ENCODE measurements at regions not wholly inside any gene's neighbourhood (a gene's known extent, or its start where the extent isn't known, plus 50 kb on each side); places are given as distances from the start of the nearest gene placed in this dataset.

DNA sequence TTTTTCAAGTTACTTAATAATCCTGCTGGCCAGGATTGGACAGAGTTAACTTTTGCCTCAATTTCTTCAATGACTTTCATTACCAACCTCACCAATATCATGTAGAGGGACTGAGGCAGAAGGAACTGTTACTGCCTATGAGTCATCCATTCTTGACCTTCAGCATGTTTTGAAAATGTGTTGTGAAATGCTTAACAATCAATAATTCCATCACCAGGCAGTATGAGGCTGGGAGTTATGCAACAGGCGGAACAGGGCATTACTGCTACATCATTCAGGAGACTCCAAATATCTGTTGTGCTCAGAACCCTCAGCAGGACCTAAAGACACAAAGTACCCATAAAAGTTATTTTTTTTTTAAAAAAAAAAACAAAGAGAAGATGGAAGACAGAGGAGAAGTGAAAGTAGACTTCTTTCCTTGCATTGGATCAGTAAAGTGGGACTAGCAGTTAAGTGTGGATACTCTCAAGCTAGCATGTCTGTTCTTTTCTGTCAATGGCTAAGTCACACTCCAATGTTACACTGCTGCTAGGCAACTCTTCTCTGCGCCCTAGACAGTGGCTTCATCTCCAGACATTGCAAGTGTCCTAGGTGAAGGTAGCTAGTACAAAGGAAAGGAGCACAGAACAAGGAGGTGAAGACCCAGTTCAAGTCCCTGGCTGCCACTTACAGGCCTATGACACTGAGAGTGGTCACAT, 184.9 kb upstream of the LPP start:
- Histone ChIP-seq H3K9ac (ENCODE audit: insufficient read length, low read depth) (no peak overlapping the region), H3K4me3 (ENCODE audit: insufficient read length, low read depth) (no peak overlapping the region), H3K36me3 (ENCODE audit: insufficient read depth, insufficient read length, low read length) (no peaks in the 10 kb centered on the region), H3K9me3 (ENCODE audit: insufficient read depth, low read length) (no peaks in the 10 kb centered on the region), H3K4me1 (ENCODE audit: insufficient read depth, insufficient read length) (no peaks in the 10 kb centered on the region), H3K27me3 (ENCODE audit: insufficient read depth, insufficient read length) (no peaks in the 10 kb centered on the region)
- no peak for TF ChIP-seq SUZ12 (IDR thresholded peaks at IDR 0.05; ENCODE audit: extremely low read depth, insufficient read depth, insufficient read length)
- TF ChIP-seq ZNF274 (IDR thresholded peaks at IDR 0.05; ENCODE audit: low read depth, low read length): no peak
- TF ChIP-seq YY1 (IDR thresholded peaks at IDR 0.05; ENCODE audit: insufficient read depth, insufficient read length): no peak
- DNase-seq (ENCODE audit: low read depth, low spot score): no peak

DNA sequence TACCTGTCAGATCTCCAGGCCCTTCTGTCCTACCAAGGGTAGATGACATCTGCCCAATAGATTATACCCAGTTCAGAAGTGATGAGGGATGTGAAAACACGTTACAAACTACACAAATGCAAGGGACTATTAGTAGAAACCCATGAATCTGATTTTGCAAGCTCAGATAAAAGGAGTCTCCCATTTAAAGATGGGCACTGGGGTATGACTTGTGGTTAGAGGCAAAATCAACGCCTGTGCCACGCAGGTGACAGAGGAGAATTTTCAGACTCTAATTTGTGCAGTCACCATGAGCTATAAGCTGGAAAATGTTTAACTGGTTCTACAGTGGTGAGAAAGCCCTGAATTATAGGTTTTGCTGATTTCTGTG, 184.4 kb upstream of the LPP start:
- no peaks in the 10 kb centered on the region for H3K36me3 ChIP-seq (ENCODE audit: insufficient read depth, insufficient read length, low read length)
- H3K9me3 ChIP-seq (ENCODE audit: insufficient read depth, low read length): no peaks in the 10 kb centered on the region
- no peaks in the 10 kb centered on the region for H3K4me1 ChIP-seq (ENCODE audit: insufficient read depth, insufficient read length)
- TF ChIP-seq ZNF274 (IDR thresholded peaks at IDR 0.05; ENCODE audit: low read depth, low read length): no peak
- TF ChIP-seq SUZ12 (IDR thresholded peaks at IDR 0.05; ENCODE audit: extremely low read depth, insufficient read depth, insufficient read length): no peak
- no peak for TF ChIP-seq YY1 (IDR thresholded peaks at IDR 0.05; ENCODE audit: insufficient read depth, insufficient read length)
- DNase-seq (ENCODE audit: low read depth, low spot score): no peak
- no peaks in the 10 kb centered on the region for H3K27me3 ChIP-seq (ENCODE audit: insufficient read depth, insufficient read length)
- H3K9ac ChIP-seq (ENCODE audit: insufficient read length, low read depth): no peak overlapping the region
- H3K4me3 ChIP-seq (ENCODE audit: insufficient read length, low read depth): no peak overlapping the region

DNA sequence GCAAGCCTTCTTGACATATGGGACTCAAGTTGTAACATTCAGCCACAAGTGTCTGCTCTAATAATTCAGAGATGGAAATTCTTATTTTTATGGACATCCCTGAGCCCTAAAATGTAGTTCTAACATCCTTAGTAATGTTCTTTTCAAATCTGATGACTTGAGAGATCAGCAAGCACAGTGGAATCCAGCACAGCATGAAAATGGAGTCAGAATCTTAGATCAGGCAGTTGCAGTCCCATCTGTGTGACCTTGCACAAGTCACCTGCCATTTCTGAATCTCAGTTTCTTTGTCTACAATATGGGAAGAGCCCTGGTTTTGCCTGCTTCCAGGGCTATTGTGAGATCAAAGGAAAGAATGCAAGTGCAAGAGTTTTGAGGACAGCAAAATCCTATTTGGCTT, 183.9 kb upstream of the LPP start:
- Histone ChIP-seq H3K4me3 (ENCODE audit: insufficient read length, low read depth) (no peak overlapping the region), H3K9me3 (ENCODE audit: insufficient read depth, low read length) (no peaks in the 10 kb centered on the region), H3K36me3 (ENCODE audit: insufficient read depth, insufficient read length, low read length) (no peaks in the 10 kb centered on the region), H3K4me1 (ENCODE audit: insufficient read depth, insufficient read length) (no peaks in the 10 kb centered on the region), H3K27me3 (ENCODE audit: insufficient read depth, insufficient read length) (no peaks in the 10 kb centered on the region), H3K9ac (ENCODE audit: insufficient read length, low read depth) (no peak overlapping the region)
- TF ChIP-seq YY1 (IDR thresholded peaks at IDR 0.05; ENCODE audit: insufficient read depth, insufficient read length) (no peak), ZNF274 (IDR thresholded peaks at IDR 0.05; ENCODE audit: low read depth, low read length) (no peak), SUZ12 (IDR thresholded peaks at IDR 0.05; ENCODE audit: extremely low read depth, insufficient read depth, insufficient read length) (no peak)
- DNase-seq (ENCODE audit: low read depth, low spot score): no peak

DNA sequence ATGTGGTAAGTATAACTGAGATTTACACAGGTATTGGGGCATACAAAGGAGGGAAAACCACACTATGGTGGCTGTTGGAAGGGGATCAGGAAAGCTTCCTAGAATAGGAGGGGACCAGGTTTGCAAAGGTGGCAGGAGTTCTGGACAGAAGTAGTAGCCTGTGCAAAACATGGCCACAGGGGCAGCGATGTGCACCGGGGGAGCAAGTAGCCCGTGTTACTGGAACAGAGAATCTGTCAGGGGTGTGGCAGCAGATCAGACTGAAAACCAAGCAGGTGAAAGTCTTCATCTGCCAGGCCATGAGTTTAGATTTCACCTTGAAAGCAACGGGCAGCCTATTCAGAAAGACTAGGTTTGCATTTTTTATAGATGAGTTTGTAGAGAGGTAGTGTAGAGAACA, 182.3 kb upstream of the LPP start:
- Histone ChIP-seq H3K4me1 (ENCODE audit: insufficient read depth, insufficient read length) (no peaks in the 10 kb centered on the region), H3K4me3 (ENCODE audit: insufficient read length, low read depth) (no peak overlapping the region), H3K36me3 (ENCODE audit: insufficient read depth, insufficient read length, low read length) (no peaks in the 10 kb centered on the region), H3K9ac (ENCODE audit: insufficient read length, low read depth) (no peak overlapping the region), H3K27me3 (ENCODE audit: insufficient read depth, insufficient read length) (no peaks in the 10 kb centered on the region), H3K9me3 (ENCODE audit: insufficient read depth, low read length) (no peaks in the 10 kb centered on the region)
- DNase-seq (ENCODE audit: low read depth, low spot score): no peak
- no peak for TF ChIP-seq YY1 (IDR thresholded peaks at IDR 0.05; ENCODE audit: insufficient read depth, insufficient read length)
- TF ChIP-seq SUZ12 (IDR thresholded peaks at IDR 0.05; ENCODE audit: extremely low read depth, insufficient read depth, insufficient read length): no peak
- TF ChIP-seq ZNF274 (IDR thresholded peaks at IDR 0.05; ENCODE audit: low read depth, low read length): no peak

DNA sequence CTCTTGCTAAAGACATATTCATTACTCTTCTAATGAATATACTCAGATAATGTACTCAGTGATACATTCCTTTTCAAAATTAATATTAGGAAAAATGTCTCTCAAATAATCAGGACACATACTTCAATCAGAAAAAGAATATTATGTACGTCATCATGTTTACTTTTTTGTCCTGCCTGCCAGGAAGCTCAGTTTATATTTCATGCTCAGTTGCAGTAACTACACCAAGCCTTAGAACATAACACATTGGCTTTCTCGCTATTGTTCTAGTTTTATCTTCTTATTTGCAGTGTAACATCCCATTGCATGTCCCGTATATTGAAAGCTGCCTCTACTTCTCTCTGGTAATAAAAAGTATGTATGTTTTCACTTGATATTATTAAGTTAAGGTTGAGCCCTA, 181.5 kb upstream of the LPP start:
- no peak overlapping the region for H3K9ac ChIP-seq (ENCODE audit: insufficient read length, low read depth)
- H3K27me3 ChIP-seq (ENCODE audit: insufficient read depth, insufficient read length): no peaks in the 10 kb centered on the region
- no peak overlapping the region for H3K4me3 ChIP-seq (ENCODE audit: insufficient read length, low read depth)
- no peaks in the 10 kb centered on the region for H3K4me1 ChIP-seq (ENCODE audit: insufficient read depth, insufficient read length)
- H3K9me3 ChIP-seq (ENCODE audit: insufficient read depth, low read length): peaks cover 5% of the 10 kb centered on the region; the same call in 1 of the 2 replicates
- DNase-seq (ENCODE audit: low read depth, low spot score): no peak
- no peak for TF ChIP-seq SUZ12 (IDR thresholded peaks at IDR 0.05; ENCODE audit: extremely low read depth, insufficient read depth, insufficient read length)
- no peak for TF ChIP-seq YY1 (IDR thresholded peaks at IDR 0.05; ENCODE audit: insufficient read depth, insufficient read length)
- TF ChIP-seq ZNF274 (IDR thresholded peaks at IDR 0.05; ENCODE audit: low read depth, low read length): no peak
- H3K36me3 ChIP-seq (ENCODE audit: insufficient read depth, insufficient read length, low read length): no peaks in the 10 kb centered on the region

DNA sequence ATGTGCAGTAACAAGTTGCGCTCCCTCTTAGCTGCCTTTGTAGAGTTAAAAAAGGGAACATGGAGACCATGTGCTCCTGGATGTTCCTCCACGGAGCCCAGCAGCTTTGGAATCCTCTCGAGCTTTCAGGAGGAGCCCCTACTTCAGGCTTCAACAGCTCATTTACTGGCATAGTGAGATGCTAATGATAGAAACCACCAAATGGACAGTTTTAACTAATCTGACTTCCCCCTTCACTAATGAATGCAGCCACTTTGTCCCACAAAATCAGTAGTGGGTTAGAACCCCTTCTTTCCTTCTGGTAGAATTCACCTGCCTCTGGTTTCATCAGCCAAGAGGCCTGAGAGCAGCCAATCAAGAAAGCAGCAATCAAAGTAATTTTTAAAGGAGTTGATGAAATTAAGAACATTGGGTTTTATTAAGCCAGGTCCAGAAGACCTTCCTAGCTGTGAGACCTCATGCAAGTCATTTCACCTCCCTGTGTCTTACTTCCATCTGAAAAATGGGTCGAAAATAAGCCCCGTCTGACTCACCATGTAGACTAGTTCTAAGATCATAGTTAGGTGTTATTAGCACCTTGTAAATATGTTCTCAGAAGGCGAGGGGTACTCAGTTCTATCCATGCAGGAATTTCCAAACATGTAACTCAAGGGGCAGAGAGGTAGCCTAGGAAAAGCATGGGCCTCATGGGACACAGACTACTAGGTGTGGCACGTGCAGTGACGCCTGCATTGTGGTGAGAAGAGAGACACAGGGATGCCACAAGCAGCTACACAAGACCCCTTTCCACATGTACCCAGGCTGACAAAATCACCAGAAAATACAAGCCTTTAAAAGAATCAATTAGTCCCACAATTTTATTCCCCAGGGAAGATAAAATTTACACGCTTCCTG, 179.7 kb upstream of the LPP start:
- Histone ChIP-seq H3K27me3 (ENCODE audit: insufficient read depth, insufficient read length) (no peaks in the 10 kb centered on the region), H3K36me3 (ENCODE audit: insufficient read depth, insufficient read length, low read length) (no peaks in the 10 kb centered on the region), H3K4me1 (ENCODE audit: insufficient read depth, insufficient read length) (no peaks in the 10 kb centered on the region), H3K9ac (ENCODE audit: insufficient read length, low read depth) (no peak overlapping the region), H3K9me3 (ENCODE audit: insufficient read depth, low read length) (peaks cover 13% of the 10 kb centered on the region; the same call in 1 of the 2 replicates), H3K4me3 (ENCODE audit: insufficient read length, low read depth) (no peak overlapping the region)
- no peak for DNase-seq (ENCODE audit: low read depth, low spot score)
- no peak for TF ChIP-seq ZNF274 (IDR thresholded peaks at IDR 0.05; ENCODE audit: low read depth, low read length)
- no peak for TF ChIP-seq SUZ12 (IDR thresholded peaks at IDR 0.05; ENCODE audit: extremely low read depth, insufficient read depth, insufficient read length)
- TF ChIP-seq YY1 (IDR thresholded peaks at IDR 0.05; ENCODE audit: insufficient read depth, insufficient read length): no peak

DNA sequence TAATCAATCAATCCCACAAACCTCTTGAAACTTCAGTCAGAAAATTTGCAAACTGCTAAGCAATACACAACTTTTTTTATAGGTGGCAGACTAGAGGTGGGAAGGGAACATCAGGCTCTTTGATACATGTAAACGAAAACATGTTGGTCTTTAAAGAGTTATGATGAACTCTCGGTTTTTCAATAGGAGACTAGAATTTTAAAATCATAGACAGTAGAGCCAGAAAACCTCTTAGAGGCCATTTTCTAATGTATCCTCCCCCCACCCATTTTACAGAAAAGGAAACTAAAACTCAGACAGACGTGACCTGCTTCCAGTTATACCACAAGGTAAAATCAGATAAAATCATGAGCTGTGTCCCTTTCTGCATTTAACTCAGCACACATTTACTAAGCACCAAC, 179.1 kb upstream of the LPP start:
- H3K4me1 ChIP-seq (ENCODE audit: insufficient read depth, insufficient read length): no peaks in the 10 kb centered on the region
- no peak overlapping the region for H3K4me3 ChIP-seq (ENCODE audit: insufficient read length, low read depth)
- no peak for TF ChIP-seq YY1 (IDR thresholded peaks at IDR 0.05; ENCODE audit: insufficient read depth, insufficient read length)
- no peak for TF ChIP-seq ZNF274 (IDR thresholded peaks at IDR 0.05; ENCODE audit: low read depth, low read length)
- TF ChIP-seq SUZ12 (IDR thresholded peaks at IDR 0.05; ENCODE audit: extremely low read depth, insufficient read depth, insufficient read length): no peak
- no peaks in the 10 kb centered on the region for H3K36me3 ChIP-seq (ENCODE audit: insufficient read depth, insufficient read length, low read length)
- H3K27me3 ChIP-seq (ENCODE audit: insufficient read depth, insufficient read length): no peaks in the 10 kb centered on the region
- no peak for DNase-seq (ENCODE audit: low read depth, low spot score)
- peaks cover 13% of the 10 kb centered on the region; the same call in 1 of the 2 replicates for H3K9me3 ChIP-seq (ENCODE audit: insufficient read depth, low read length)
- no peak overlapping the region for H3K9ac ChIP-seq (ENCODE audit: insufficient read length, low read depth)
